Osteoblast (primary cell): ENCODE measurements at regions not wholly inside any gene's neighbourhood (a gene's known extent, or its start where the extent isn't known, plus 50 kb on each side); places are given as distances from the start of the nearest gene placed in this dataset.
A peak's percentile ranks its signal among the peaks of the same experiment; 100 is the strongest.

Source experiments
- DNase-seq: peaks from one replicate; pipeline ENCODE4 v3.0.0; 2011; ENCODE audit warnings: low spot score, mixed read lengths; ENCODE audit not compliant: insufficient read length; ENCODE audit errors: missing footprints
- H2AFZ ChIP-seq: 2 replicates; pipeline ENCODE4 v1.6.0; 2011; ENCODE audit warnings: mild to moderate bottlenecking, low read length
- H3K27ac ChIP-seq: 2 replicates; pipeline ENCODE4 v1.5.1; 2011; ENCODE audit warnings: mild to moderate bottlenecking, low read depth, low read length, moderate library complexity
- H3K27me3 ChIP-seq: 2 replicates; pipeline ENCODE4 v1.6.0; 2012; ENCODE audit warnings: mild to moderate bottlenecking, control low read depth, inconsistent platforms, low read length, moderate library complexity; ENCODE audit not compliant: insufficient read depth
- H3K36me3 ChIP-seq: 2 replicates; pipeline ENCODE4 v1.5.1; 2011; ENCODE audit warnings: mild to moderate bottlenecking, low read length, control low read depth, moderate library complexity; ENCODE audit not compliant: insufficient read depth
- H3K4me1 ChIP-seq: 2 replicates; pipeline ENCODE4 v1.5.1; 2011; ENCODE audit warnings: mild to moderate bottlenecking, low read length, control low read depth, moderate library complexity; ENCODE audit not compliant: insufficient read depth
- H3K4me2 ChIP-seq: 2 replicates; pipeline ENCODE4 v1.6.0; 2011; ENCODE audit warnings: mild to moderate bottlenecking, low read length; ENCODE audit not compliant: insufficient read depth
- H3K4me3 ChIP-seq: fragments of 200-600 bp; sonication (generic); 3 replicates; pipeline ENCODE4 v1.5.1; 2012; ENCODE audit warnings: mild to moderate bottlenecking, low read length, inconsistent platforms; ENCODE audit not compliant: insufficient read depth
- H3K79me2 ChIP-seq: 2 replicates; pipeline ENCODE4 v1.6.0; 2012; ENCODE audit warnings: mild to moderate bottlenecking, low read length, control low read depth, inconsistent platforms; ENCODE audit not compliant: insufficient read depth
- H3K9me3 ChIP-seq: 2 replicates; pipeline ENCODE4 v1.5.1; 2011; ENCODE audit warnings: low read depth, low read length, control low read depth
- H4K20me1 ChIP-seq: 2 replicates; pipeline ENCODE4 v1.6.0; 2012; ENCODE audit warnings: mild to moderate bottlenecking, low read length, control low read depth; ENCODE audit not compliant: insufficient read depth
- CTCF ChIP-seq: IDR thresholded peaks from 2 replicates; pipeline ENCODE4 v1.5.1; 2011; ENCODE audit warnings: mild to moderate bottlenecking, low read depth, low read length, moderate library complexity; ENCODE audit errors: extremely low read depth

GRCh38 chr11:15884141-15884540 is 472.2 kb downstream of the SOX6 start:
- no peak overlapping the region for H3K27ac ChIP-seq
- H3K9me3 ChIP-seq: no peaks in the 10 kb centered on the region
- no peak overlapping the region for H3K4me3 ChIP-seq
- peaks cover 32% of the 10 kb centered on the region for H3K4me1 ChIP-seq
- H2AFZ ChIP-seq: no peak overlapping the region
- no peaks in the 10 kb centered on the region for H4K20me1 ChIP-seq
- DNase-seq: no peak
- H3K36me3 ChIP-seq: no peaks in the 10 kb centered on the region
- no peaks in the 10 kb centered on the region for H3K79me2 ChIP-seq
- peak overlapping the region; percentile 28 for H3K4me2 ChIP-seq
- TF ChIP-seq CTCF: no peak
- no peaks in the 10 kb centered on the region for H3K27me3 ChIP-seq

DNA sequence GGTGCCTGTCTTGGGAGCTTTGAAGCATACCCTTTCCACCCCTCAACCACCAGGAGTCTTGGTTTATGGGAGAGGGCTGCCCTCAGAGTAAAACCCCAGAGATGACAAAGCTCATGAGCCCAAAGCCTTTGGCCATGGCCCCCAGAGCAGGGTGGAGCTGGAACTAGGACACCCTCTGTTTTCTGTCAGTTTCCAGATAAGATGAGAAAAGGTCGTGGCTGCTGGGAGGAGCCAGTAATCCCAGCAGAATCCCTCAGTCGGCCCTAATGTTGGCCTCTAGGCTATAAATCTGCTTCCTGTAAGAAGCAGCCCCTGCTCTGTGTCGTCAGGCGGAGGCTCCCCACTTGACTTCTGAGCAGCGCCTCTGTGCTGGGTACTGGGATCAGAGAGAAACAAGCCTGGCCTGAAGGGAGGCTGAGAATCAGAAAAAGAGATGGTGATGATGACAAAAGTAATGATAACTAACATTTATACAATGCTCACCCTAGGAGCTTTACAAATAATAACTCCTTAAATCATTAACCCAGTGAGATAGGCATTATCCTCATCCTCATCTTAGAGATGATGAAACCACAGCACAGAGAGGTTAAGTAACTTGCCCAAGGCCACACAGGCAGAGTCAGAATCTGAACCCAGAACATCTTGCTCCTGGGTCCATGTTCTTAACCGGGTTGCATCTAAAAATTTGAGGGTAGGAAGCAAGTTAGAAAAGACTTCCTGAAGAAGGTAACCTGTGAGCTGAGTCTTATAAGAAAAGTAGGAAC is 471.4 kb downstream of the SOX6 start:
- H3K4me2 ChIP-seq: no peak overlapping the region

GRCh38 chr11:15885854-15886253 is 470.5 kb downstream of the SOX6 start:
- H3K79me2 ChIP-seq: no peaks in the 10 kb centered on the region
- no peak for TF ChIP-seq CTCF
- H3K4me3 ChIP-seq: no peak overlapping the region
- H3K27me3 ChIP-seq: no peaks in the 10 kb centered on the region
- H4K20me1 ChIP-seq: no peaks in the 10 kb centered on the region
- no peaks in the 10 kb centered on the region for H3K9me3 ChIP-seq
- no peak overlapping the region for H3K4me2 ChIP-seq
- H3K27ac ChIP-seq: peak overlapping the region; percentile 46
- no peak overlapping the region for H2AFZ ChIP-seq
- H3K4me1 ChIP-seq: peaks cover 49% of the 10 kb centered on the region
- no peaks in the 10 kb centered on the region for H3K36me3 ChIP-seq
- no peak for DNase-seq

More for the DNA sequence above, 471.4 kb downstream of the SOX6 start:
- Histone ChIP-seq H3K27me3 (no peaks in the 10 kb centered on the region), H3K79me2 (no peaks in the 10 kb centered on the region), H2AFZ (no peak overlapping the region), H3K4me3 (no peak overlapping the region), H3K36me3 (no peaks in the 10 kb centered on the region), H4K20me1 (no peaks in the 10 kb centered on the region), H3K27ac (no peak overlapping the region), H3K9me3 (no peaks in the 10 kb centered on the region), H3K4me1 (peaks cover 40% of the 10 kb centered on the region)
- no peak for TF ChIP-seq CTCF
- no peak for DNase-seq

DNA sequence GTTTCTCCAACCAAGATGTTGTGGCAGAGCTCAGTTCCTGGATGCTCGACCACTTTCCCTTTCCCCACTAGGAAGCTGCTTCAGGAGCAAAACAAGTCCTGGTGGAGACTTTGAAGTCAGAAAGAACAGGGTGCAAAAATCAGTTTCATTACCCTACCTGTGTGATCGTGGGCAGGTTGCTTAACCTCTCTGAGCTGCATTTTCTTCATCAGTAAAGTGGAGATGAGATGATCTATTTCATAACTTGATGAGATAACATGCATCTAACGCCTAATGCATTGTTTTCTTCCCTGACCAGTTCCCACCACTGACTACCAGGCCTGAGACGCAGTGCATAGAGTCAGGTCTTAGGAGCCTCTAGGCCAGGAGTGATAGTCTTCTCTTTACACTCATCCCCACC is 470.0 kb downstream of the SOX6 start:
- DNase-seq: no peak
- H3K27me3 ChIP-seq: no peaks in the 10 kb centered on the region
- H3K4me1 ChIP-seq: peaks cover 51% of the 10 kb centered on the region
- H3K79me2 ChIP-seq: no peaks in the 10 kb centered on the region
- peak overlapping the region; percentile 46 for H3K27ac ChIP-seq
- no peaks in the 10 kb centered on the region for H3K36me3 ChIP-seq
- H2AFZ ChIP-seq: no peak overlapping the region
- H4K20me1 ChIP-seq: no peaks in the 10 kb centered on the region
- H3K4me2 ChIP-seq: no peak overlapping the region
- no peaks in the 10 kb centered on the region for H3K9me3 ChIP-seq
- no peak for TF ChIP-seq CTCF
- H3K4me3 ChIP-seq: no peak overlapping the region
